ENCODE measurements at regions not wholly inside any gene's neighbourhood (a gene's known extent, or its start where the extent isn't known, plus 50 kb on each side); places are given as distances from the start of the nearest gene placed in this dataset.

DNA sequence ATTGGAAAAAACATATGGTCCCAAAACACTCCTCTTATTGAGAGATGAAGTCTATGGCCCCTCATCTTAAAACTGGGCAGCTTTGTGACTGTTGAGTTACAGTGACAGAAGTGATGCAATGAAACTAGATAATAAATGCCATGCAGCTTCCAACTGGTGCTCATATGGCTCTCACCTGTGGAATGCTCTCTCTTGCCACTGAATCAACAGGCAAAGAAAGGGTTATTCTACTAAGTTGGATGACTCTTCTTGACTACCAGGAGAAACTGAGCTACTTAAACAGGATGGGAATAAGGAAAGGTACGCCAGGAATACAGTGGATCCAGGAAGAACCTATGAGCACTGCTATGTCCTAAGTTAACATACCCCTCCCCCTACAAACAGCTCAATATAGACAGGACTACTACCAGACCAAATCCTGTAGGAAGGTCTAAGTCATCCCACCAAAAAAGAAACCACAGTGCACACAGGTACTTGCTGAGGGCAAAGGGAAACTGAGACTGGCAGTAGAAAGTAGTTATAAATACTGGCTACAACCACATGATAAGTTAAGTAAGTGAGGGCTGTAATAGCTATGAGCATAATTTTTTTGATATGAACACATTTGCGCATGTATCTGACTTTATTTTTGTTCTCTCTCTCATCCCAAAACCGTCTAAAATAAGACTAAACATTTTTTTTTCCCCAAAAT lies 398.5 kb downstream of the ZFHX3 start:
- Histone ChIP-seq H4K20me1 (replicated peaks in 1 of 2; ENCODE audit: control insufficient read depth in 1 of 2, insufficient read depth in 2 of 2, low read length in 2 of 2) (no peaks in the 10 kb centered on the region), H3K9me3 (ENCODE audit: insufficient read depth in 2 of 2, low read depth in 1 of 2, low read length in 1 of 2) (no peaks in the 10 kb centered on the region), H3K27ac (ENCODE audit: low read depth, low read length) (no peak overlapping the region), H3K18ac (ENCODE audit: extremely low read depth, low read length) (no peak overlapping the region), H3K79me1 (ENCODE audit: low read depth, low read length) (no peaks in the 10 kb centered on the region), H3K4me3 (ENCODE audit: extremely low read depth in 1 of 4, insufficient read depth in 2 of 4, low read depth in 3 of 4, low read length in 4 of 4) (no peak overlapping the region), H3K9ac (replicated peaks in 1 of 4; ENCODE audit: extremely low read depth in 1 of 4, low read depth in 3 of 4, low read length in 3 of 4) (no peak overlapping the region), H4K5ac (ENCODE audit: insufficient read length, low read depth, low read length) (no peak overlapping the region), H2BK120ac (replicated peaks; ENCODE audit: low read depth, low read length) (no peak overlapping the region), H2BK12ac (ENCODE audit: low read depth, low read length) (no peak overlapping the region), H4K91ac (replicated peaks; ENCODE audit: insufficient read length, low read length) (no peak overlapping the region), H4K8ac (ENCODE audit: extremely low read depth, insufficient read depth, low read length) (no peak overlapping the region), H2BK15ac (ENCODE audit: low read length) (no peak overlapping the region), H3K56ac (replicated peaks; ENCODE audit: insufficient read length, low read depth, low read length) (no peak overlapping the region), H2BK20ac (ENCODE audit: low read length) (no peak overlapping the region), H3K4me1 (replicated peaks in 1 of 4; ENCODE audit: control insufficient read depth in 3 of 4, insufficient read depth in 4 of 4, low read length in 3 of 4) (peaks cover 0 to 3% (median 0%) of the 10 kb centered on the region in 4 experiments; a peak in 2 of 7 replicates), H2BK5ac (ENCODE audit: low read depth, low read length) (no peak overlapping the region), H3K23me2 (ENCODE audit: low read depth, low read length) (no peaks in the 10 kb centered on the region), H3K36me3 (ENCODE audit: control insufficient read depth in 2 of 4, insufficient read depth in 4 of 4, low read length in 3 of 4) (no peaks in the 10 kb centered on the region), H3K23ac (ENCODE audit: insufficient read length) (no peak overlapping the region), H3K14ac (ENCODE audit: insufficient read length) (no peak overlapping the region), H3K27me3 (replicated peaks in 1 of 4; ENCODE audit: control insufficient read depth in 3 of 4, extremely low read depth in 1 of 4, insufficient read depth in 3 of 4, low read length in 3 of 4) (no peaks in the 10 kb centered on the region), H3K79me2 (ENCODE audit: control insufficient read depth in 1 of 2, insufficient read depth in 2 of 2, low read length in 2 of 2) (peaks cover 0 to 24% of the 10 kb centered on the region in 2 experiments; a peak in 2 of 4 replicates), H2AFZ (ENCODE audit: low read length) (no peak overlapping the region), H2AK5ac (ENCODE audit: low read depth, low read length) (no peak overlapping the region), H3K4ac (replicated peaks; ENCODE audit: insufficient read length, low read depth, low read length) (peak overlapping the region; percentile 89), H3K4me2 (ENCODE audit: insufficient read depth in 1 of 2, low read depth in 2 of 2, low read length in 2 of 2) (no peak overlapping the region)
- no peak for DNase-seq (ENCODE audit: low read depth in 1 of 2, low spot score in 2 of 2)
- POLR2A ChIA-PET (ENCODE audit: partially characterized antibody) = interaction anchor here (0.6 to 1.3 kb wide), 2 partner anchors 14 to 15 kb away, joined by 3 to 5 read pairs; no protein-coding TSS in a partner anchor
- CTCF ChIA-PET (ENCODE audit: partially characterized antibody) = interaction anchor here (0.7 to 1.2 kb wide), 2 partner anchors 183 to 1299 kb away, joined by 3 to 8 read pairs; no protein-coding TSS in a partner anchor
- no peak for TF ChIP-seq HDAC6 (IDR thresholded peaks at IDR 0.05; ENCODE audit: low read depth, low read length)
- no peak for TF ChIP-seq PHF8 (conservative IDR thresholded peaks at IDR 0.05; ENCODE audit: low read depth, low read length)
- no peak for TF ChIP-seq CHD2 (IDR thresholded peaks at IDR 0.05; ENCODE audit: low read length)
- TF ChIP-seq BCL11A (IDR thresholded peaks at IDR 0.05; ENCODE audit: low read depth in 2 of 2, low read length in 2 of 2) = no peak
- 90% methylated on average over 3 of the region's 3 CpGs; no CpG with 5 or more reads in 1 of the 2 experiments for WGBS, 2 experiments (ENCODE audit: extremely low coverage in 1 of 2, insufficient coverage in 1 of 2, insufficient read length in 1 of 2, insufficient replicate concordance in 2 of 2, low coverage in 1 of 2, low lambda C conversion rate in 2 of 2, missing lambda C conversion rate in 1 of 2)
- no peak for FAIRE-seq
